ENCODE measurements at regions not wholly inside any gene's neighbourhood (a gene's known extent, or its start where the extent isn't known, plus 50 kb on each side); places are given as distances from the start of the nearest gene placed in this dataset.

DNA sequence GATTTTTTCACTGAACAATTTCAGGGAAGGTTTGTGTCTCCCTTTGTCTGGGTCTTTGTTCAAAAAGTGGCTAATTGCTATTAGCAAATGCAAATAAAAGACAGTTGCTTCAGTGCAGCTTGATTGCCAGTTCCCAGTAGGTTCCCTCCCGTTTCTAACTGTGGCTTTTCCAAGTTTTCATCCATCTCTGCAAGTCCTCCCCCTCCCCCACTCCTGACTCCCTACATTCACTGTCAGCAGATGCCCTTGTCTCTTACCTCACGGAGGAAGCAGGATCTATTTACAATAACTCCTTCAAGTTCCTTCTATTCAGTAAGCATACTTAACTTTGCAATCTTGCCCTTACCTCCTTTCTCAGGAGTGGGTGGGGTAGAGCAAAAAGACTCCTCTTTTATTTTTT, 55.4 kb upstream of the SCEL start:
- no peak for DNase-seq (ENCODE audit: low read depth)

DNA sequence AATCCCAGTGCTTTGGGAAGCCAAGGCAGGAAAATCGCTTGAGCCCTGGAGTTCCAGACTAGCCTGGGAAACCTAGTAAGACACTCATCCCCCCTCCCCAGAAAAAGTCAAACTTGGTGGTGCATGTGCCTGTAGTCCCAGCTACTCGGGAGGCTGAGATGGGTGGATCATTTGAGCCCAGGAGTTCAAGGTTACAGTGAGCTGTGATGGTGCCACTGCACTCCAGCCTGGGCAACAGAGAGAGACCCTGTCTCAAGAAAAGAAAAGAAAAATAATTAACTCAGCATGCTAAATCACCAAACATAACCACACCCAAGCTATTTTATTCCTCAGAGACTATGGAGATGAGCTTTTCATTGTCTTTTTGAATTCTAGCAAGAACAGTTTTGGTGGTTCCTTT, 56.2 kb upstream of the SCEL start:
- DNase-seq (ENCODE audit: low read depth): no peak

DNA sequence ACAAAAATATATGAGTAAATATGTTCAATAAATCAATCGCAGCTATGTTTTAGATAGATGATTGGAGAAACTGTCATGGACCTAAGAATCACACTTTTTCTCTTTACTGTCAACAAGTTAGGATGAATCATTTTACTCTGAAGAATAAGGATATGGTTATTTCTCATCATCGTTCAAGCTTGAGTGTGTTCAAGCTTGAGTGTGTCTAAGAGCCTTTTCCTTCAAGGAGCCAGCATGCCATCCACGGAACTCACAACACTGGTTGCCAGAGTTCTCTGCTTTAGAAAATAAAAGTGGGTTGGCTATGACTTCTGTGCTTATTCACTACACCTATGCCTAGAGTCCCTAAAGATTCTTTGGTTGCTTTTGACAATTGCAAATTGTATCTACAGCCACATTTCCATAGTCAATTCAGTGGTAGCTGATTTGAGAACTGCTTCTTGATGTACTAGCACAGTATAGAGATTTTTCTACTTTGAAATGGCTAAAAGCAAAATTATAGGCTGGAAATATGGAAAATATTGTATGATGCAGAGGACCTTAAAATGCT, 58.1 kb upstream of the SCEL start:
- DNase-seq (ENCODE audit: low read depth): no peak

DNA sequence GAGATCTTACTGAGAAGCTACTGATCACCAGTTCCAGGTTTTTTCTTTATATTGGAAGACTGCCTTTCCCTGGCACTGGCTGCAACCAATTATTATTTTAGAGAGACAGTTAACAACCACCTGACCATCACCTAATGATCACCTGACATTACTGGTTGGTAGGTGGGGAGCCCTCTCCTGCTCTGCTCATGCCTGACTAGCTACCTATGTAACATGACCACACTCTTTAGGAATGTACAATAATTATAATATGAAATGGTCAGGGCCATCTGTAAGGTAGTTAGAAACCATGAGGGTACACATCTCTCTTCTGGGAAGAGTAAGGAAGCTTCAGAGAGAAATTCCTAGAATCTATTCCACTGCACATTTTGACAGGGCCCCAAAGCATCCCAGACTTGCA, 59.0 kb upstream of the SCEL start:
- DNase-seq (ENCODE audit: low read depth): no peak

DNA sequence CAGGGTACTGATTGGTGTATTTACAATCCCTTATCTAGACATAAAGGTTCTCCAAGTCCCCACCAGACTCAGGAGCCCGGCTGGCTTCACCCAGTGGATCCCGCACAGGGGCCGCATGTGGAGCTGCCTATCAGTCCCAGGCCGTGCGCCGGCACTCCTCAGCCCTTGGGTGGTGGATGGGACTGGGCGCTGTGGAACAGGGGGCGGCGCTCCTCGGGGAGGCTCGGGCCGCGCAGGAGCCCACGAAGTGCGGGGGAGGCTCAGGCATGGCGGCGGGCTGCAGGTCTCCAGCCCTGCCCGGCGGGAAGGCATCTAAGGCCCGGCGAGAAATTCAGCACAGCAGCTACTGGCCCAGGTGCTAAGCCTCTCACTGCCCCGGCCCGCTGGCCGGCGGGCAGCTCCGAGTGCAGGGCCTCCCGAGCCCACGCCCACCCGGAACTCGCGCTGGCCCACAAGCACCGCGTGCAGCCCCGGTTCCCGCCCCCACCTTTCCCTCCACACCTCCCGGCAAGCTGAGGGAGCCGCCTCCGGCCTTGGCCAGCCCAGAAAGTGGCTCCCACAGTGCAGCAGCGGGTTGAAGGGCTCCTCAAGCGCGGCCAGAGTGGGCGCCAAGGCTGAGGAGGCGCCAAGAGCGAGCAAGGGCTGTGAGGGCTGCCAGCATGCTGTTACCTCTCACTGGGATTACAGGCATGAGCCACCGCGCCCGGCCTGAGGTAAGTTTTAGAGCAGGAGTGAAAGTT, 60.0 kb upstream of the SCEL start:
- no peak for DNase-seq (ENCODE audit: low read depth)

DNA sequence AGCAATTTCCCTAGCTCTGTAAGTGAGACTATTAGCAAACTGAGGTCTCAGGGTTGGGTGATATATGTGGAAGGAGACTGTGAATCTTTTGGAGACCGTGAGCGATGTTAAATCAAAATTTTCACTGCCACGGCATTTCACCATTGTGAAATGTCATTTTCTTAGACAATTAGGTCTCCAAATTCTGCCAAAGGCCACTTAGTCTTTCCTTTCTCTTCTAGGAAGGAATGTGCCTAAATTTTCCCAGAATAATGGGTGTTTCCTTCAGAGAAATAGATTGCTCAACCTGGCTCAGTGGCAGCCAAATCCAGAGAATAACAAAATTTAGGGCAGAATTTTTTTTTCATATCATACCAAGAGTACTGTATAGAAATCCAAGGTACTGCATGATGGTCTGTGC, 64.5 kb upstream of the SCEL start:
- DNase-seq (ENCODE audit: low read depth): no peak

DNA sequence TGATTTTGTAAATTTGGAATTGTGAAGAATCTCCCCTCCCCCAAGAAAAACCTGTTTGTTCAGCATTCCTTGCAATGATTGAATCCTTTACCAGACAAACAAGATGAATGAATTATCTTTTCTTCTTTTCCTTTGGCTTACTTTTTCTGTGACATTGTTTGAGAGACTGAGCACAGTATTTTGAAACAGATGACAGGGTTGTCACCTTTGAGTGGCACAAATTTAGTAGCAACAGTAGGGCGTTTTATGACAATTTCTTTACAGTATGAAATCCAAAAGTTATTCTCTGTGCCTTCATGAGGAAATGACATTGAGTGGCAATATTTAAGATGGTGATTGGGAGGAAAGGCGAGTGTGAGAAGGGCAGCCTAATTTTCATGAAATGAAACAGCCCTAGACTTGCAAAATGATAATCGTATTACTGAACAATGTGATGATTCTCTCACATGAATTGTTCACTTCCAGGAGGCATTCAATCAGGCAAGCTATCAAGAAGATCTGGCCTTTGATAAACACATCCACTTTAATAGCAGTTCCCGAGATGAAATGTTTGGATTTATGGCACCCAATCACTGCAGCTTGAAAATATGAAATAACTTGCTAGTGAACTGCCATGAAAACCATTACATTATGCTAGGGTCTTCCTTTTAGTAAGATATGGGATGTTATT, 68.6 kb upstream of the SCEL start:
- DNase-seq (ENCODE audit: low read depth): no peak

DNA sequence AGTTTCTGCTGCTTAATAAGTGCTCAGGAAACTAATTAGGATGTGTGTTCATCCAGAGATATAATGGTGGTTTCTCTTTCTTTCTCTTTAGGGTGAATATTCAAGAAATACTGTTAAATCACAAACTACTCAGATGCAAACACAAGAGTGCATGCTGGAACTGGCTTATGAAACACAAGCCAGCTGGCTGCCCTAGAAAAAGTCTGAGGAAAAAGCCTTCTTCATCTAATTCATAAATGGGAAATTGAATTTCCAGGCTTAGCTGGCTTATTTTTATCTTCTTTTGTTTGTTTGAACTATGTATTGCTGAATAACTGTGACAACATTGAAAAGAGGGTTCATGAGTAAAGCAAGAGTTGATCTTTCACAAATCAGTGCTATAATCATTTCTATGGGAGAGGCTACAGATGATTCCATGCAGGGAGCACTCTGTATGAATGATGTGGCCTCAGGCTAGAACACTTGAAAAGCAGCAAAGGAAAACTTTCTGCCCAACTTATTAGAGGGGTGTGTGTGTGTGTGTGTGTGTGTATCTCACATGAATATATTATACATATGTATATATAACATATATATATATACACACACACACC, 69.8 kb upstream of the SCEL start:
- DNase-seq (ENCODE audit: low read depth): no peak

DNA sequence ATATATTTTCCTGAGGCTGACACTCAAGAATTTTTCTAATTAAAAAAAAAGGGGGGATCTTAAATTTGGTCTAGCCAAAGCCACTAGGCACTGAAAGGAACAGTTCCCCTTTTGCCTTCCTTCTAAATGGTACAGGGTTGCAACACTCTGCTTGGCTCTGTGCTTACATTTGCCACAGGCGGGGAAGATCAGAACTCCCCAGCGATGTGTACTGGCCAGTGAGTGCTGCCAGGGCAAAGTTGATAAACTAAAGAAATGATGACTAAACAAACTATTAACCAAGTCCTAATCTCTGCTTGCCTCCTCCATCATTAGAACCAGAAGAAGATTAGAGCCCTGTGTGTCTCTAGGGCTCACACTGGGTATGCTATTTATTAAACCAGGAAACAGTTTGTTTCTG, 75.3 kb upstream of the SCEL start:
- no peak for DNase-seq (ENCODE audit: low read depth)

DNA sequence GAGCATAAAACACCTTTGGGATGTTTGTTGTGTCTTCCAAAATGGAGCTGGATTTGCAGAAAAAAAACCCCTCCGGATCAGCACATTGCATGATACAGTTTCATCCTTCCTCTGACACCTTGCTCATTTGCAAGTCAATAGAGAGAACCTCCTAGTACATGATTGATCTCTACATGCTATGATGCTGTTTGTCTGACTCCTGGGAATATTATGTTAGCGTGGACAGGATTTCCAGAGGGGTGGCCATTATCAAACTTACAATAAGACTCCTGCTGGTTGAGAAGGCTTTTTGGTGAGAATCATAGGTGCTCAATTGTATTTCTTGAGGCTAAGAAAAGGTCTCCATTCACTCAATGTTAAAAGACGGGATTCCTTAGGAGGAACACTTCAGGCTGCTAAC, 75.9 kb upstream of the SCEL start:
- DNase-seq (ENCODE audit: low read depth): no peak

DNA sequence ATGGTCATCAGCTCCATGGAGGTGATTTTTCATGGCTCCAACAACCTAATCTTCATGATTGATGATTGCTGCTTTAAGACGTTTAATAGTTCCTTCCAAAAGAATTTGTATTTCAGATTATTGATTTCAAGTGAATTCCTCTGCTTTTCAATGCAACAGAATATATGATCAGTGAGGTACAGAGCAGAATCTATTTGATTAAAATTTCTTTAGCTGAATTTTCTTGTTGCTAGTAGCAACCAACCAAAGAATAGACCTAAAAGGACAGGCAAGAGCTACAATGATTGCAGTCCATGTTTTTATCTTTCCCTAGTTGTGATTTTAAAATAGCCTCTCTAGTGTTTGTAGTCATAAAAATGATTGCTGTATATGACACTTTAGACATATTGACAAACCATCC, 76.8 kb upstream of the SCEL start:
- no peak for DNase-seq (ENCODE audit: low read depth)

DNA sequence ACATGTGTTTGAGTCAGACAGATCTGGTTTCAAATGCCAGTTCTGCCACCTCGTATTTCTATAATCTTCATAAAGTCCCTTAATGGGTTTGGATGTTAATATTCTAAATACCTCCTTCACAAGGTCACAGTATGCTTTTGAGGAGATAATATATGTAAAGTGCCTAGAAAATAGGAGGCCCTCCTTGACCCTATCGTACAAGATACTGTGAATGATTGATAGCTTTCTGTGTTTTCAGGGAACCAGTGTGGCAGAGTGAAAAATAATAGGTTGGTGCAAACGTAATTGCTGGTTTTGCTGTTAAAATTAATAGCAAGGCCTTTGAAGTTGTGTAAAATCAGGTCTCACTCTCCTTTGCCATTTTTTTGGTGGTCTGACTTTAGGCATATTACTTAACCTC, 77.5 kb upstream of the SCEL start:
- no peak for DNase-seq (ENCODE audit: low read depth)

DNA sequence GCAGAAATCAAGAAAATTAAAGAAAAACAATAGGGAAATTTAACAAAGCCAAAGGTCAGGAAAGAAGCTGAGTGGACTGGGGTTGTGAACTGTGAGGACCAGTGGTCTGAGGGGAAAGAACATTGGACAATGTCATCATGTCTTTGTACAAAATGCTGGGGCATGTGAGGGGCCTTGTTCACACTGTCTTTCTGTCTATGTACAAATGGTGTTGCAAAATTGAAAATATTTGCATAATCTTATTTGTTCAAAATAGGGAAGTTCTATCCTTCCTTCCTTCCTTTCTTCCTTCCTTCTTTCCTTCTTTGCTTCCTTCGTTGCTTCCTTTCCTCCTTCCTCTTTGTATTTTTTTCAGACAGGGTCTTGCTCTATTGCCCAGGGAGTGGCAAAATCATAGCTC, 79.2 kb upstream of the SCEL start:
- DNase-seq (ENCODE audit: low read depth): no peak

DNA sequence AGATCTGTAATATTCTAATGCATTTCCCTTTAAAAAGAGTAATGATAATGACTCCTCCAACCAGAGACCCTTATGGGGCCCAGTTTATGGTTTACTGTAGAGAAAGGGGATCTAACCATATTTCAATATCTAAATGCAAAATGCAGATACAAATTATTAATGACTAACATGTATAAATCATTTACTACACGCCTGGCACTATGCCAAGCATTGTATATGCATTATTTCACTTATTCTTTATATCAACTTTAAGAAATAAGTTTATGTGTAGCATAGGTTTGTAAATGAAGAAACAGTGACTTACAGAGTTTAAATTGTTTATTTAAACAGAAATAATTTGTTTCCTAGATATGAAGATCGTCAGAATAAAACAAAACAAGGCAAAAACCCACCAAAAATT, 86.2 kb upstream of the SCEL start:
- no peak for DNase-seq (ENCODE audit: low read depth)

DNA sequence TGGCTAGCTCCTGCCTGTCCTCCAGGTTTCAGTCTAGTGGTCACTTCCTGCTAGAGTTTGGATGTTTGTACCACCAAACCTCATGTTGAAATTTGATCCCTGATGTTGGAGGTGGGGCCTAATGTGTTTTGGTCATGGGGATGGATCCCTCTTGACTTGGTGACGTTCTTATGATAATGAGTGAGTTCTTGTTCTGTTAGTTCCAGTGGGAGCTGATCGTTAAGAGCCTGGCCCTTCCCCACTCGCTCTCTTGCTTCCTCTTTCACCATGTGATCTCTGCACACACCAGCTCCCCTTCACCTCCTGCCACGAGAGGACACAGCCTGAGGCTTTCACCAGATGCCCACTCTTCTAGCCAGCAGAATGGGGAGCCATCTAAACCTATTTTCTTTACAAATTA, 86.8 kb upstream of the SCEL start:
- no peak for DNase-seq (ENCODE audit: low read depth)

DNA sequence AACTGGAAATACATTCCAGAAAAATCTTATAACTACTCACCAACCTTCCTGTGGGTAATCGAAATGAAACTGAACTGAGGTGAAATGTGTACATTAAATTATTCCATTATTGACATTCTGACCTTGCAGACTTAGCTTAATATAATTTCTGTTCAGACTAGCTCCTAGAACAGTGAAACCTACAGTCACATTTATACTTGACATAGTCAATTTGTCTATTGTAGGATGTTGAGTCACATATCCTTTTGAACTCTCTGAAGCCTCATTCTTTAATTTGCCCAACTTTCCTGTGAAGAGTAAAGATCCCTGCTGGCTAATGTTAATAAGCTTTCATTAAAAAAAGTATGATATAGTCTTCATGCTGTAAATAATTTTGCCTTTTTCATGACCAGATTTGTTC, 92.0 kb upstream of the SCEL start:
- DNase-seq (ENCODE audit: low read depth): no peak

DNA sequence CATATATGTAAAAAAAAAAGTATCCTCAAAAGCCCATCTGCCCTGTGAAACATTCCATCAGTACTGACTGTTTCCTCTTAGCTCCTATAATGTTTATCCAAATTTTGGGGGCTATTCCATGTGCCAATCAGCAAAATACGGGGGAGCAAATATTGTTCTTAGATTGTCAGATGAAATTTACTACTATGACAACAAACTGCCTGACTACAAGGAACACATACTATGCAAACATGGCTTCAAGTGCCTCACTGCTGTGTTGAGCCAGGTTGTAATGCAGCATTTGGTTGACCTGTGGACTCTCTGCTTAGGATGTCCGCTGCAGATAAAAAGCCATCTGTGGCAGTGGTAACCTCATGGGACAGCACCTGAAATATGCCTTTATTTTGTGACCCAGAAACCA, 98.2 kb upstream of the SCEL start:
- DNase-seq (ENCODE audit: low read depth): no peak

DNA sequence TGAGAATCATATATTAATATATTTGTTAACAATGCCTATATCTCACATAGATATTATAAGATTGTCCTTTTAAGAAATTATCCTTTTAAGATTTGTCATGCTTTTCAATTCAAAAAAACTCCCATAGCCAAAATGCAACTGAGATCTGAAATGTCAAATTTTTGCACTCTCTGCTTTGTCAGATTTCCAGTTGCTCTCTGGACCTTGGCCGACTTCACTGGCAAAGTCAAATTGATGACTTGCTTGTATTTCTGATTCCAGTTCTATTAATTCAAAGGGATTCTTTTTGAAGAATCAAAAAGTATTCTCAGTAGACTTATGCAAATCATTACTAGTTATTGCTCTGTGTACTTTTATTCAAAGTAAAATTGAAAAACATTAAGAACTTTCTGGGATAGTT, 101.2 kb upstream of the SCEL start:
- no peak for DNase-seq (ENCODE audit: low read depth)

DNA sequence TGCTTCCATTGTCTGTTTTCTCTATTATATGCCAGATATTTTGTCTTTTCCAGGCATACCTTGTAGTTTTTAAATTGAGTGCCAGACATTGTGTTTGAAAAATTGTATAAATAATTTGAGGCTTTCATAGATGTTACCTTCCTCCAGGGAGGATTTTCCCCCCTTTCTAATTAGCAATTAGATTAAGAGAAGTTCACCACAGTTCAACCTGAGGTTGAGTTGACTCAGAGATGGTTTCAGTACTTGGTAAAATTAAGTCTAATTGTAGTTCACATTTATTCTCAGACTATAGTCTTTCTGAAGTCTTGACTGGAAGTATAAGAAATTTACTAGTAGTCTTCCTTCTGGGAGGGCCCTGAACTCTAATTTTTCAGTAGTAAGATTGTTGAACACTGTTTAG, 104.1 kb upstream of the SCEL start:
- no peak for DNase-seq (ENCODE audit: low read depth)

DNA sequence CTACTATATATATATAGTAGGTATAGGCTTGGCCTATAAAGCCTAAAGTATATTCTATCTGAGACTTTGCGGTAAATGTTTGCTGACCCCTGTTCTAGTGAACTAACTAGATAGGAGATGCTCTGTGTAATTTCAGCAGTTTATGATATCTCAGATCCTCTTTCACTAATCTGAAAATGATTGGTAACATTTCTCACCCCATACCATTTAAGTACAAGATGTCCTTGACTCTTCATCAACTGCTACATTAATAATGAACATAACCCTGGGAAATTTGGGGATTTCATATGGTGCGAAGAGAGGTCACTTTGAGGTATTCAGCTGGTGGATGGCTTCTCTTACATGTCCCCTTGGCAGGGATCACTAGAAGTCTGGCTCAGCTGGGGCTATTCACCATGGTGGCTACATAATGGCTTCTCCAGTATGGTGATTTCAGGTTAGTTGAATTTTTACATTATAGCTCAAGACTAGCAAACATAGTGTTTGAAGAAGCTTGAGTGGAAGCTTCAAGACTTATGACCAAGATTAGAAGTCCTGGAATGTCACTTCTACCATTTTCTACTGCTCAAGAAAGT, 103.6 kb upstream of the MYCBP2 start:
- no peak for DNase-seq (ENCODE audit: low read depth)

DNA sequence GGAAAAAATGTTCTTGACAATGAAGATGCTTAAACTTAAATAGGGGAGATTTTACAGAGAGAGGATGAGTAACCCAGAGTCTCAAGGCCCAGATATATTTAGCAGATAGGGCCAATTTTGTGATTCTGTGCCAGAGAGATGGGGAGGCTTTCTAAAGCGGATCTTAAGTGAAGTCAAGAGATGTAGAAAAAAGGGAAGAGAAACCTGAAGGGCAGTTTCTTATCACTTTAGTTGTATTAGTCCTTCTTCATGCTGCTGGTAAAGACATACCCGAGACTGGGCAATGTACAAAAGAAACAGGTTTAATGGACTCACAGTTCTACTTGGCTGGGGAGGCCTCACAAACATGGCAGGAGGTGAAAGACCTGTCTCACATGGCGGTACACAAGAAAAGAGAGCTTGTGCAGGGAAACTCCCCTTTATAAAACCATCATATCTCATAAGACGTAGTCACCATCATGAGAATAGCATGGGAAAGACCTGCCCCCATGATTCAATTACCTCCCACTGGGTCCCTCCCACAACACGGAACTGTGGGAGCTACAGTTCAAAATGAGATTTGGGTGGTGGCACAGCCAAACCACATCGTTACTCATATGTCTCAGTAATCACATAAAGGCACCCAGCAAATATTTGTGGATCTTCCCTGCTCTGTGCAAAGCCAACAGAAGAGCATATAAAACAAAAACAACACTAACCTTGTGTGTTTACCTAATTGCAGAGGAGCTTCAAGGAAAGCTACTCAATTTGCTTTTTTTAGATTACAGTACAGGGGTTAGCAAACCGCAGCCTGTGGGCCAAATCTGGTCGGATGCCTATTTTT, 102.6 kb upstream of the MYCBP2 start:
- DNase-seq (ENCODE audit: low read depth): no peak

DNA sequence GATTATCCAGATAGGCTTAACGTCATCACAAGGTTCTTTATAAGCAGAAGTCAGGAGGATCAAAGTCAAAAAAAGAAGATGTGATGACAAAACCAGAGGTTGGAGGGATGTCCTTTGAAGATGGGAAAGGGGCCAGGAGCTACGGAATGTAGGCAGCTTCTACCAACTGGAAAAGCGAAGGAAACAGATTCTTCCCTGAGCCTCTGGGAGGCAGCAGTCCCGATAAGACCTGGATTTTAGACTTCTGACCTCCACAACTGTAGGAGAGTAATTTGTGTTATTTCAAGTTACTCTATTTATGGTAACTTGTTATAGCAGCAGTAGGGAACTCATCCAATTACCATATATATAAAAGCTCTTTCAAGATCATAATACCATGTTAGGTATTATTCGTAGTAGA, 98.8 kb upstream of the MYCBP2 start:
- no peak for DNase-seq (ENCODE audit: low read depth)
